Liver (tissue), 1 donor: ENCODE measurements at regions not wholly inside any gene's neighbourhood (a gene's known extent, or its start where the extent isn't known, plus 50 kb on each side); places are given as distances from the start of the nearest gene placed in this dataset. TPM values are rescaled to one million over a fixed set of nuclear protein-coding genes. Genes with fewer than 3 reads are reported as not detected.

ENCODE experiments used
- small RNA-seq: library from RNA; depleted of rRNA; stranded (forward); fragments of <200 nt; gene quantifications from one replicate; pipeline ENCODE3, GENCODE V24; 2014

Small RNAs in the stretch of these regions (small RNA-seq; reads per million reads assigned to genes)
- not detected for gene MIR6130
- gene RNU4-45P: not detected
